Astrocyte (in vitro differentiated cells and primary cell): ENCODE measurements at regions not wholly inside any gene's neighbourhood (a gene's known extent, or its start where the extent isn't known, plus 50 kb on each side); places are given as distances from the start of the nearest gene placed in this dataset.

ENCODE experiments used
- CTCF ChIP-seq: IDR thresholded peaks from 2 replicates; pipeline ENCODE4 v1.5.1; 2011; ENCODE audit warnings: low read depth, mild to moderate bottlenecking, inconsistent platforms, low read length, moderate library complexity; ENCODE audit not compliant: insufficient read depth
- EZH2 ChIP-seq: IDR thresholded peaks from 2 replicates; pipeline ENCODE4 v1.6.1; 2012; ENCODE audit warnings: mild to moderate bottlenecking, low read length, inconsistent platforms; ENCODE audit not compliant: insufficient read depth

GRCh38 chr3:25292595-25292994 is 135.5 kb upstream of the RARB start:
- TF ChIP-seq CTCF (no peak), EZH2 (no peak)
